ENCODE measurements at regions not wholly inside any gene's neighbourhood (a gene's known extent, or its start where the extent isn't known, plus 50 kb on each side); places are given as distances from the start of the nearest gene placed in this dataset.

DNA sequence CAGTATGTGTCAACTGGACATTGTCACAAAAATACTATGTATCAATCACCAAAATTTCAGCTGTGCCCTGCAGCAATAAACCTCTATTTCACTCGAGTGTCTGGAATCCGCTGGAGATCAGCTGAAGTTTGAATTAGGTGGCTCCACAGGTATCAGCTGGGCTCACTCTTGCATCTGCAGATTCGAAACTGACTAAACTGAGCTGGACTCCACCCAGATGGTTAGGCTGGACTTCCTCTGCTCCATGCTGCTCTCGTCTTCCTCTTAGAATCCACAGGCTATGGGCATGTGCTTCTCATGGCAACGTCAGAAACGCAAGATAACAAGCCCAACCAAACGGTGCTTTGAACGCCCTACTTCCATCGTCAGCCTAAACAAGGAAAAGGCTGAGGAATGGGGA is 565.3 kb upstream of the ROBO2 start:
- Histone ChIP-seq H3K36me3 (ENCODE audit: insufficient read depth, low read length) (no peaks in the 10 kb centered on the region), H4K20me1 (ENCODE audit: insufficient read depth, low read depth, low read length) (no peaks in the 10 kb centered on the region), H3K9ac (ENCODE audit: low read length) (no peak overlapping the region), H3K4me3 (ENCODE audit: low read length) (no peak overlapping the region), H3K27me3 (ENCODE audit: low read length) (no peaks in the 10 kb centered on the region), H2AFZ (ENCODE audit: low read length) (no peak overlapping the region), H3K79me2 (ENCODE audit: low read length) (no peaks in the 10 kb centered on the region), H3K27ac (ENCODE audit: low read length) (no peak overlapping the region), H3K4me1 (ENCODE audit: low read length) (no peaks in the 10 kb centered on the region), H3K4me2 (ENCODE audit: low read depth, low read length, poor library complexity, severe bottlenecking) (no peak overlapping the region), H3K9me2 (replicated peaks; ENCODE audit: insufficient read depth, low read length) (no peaks in the 10 kb centered on the region; the same call in 1 of the 2 replicates), H3K9me3 (ENCODE audit: low read length) (no peaks in the 10 kb centered on the region)
- DNase-seq = no peak

DNA sequence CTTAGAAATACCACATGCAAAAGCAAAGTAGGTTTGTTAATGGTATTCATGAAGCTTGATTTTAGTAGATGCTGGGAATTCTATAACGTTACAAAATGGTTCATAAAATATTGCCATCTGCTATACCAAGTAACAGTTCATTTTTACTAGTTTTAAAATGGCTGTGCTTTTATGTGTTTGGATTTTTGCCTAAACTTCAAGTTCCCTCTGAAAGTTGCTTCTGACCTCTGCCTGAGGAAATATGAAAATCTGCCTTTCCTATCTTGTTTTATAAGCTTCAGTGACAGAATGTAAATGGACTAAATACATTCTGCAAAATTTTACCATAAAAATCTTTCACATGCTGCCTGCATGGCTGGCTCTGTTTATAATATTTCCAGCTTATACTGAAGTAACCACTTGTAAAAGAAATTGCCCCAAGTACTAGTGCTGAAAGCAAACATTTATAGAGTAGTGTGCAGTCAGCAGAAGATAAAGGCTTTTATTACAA is 560.7 kb upstream of the ROBO2 start:
- Histone ChIP-seq H3K4me1 (ENCODE audit: low read length) (no peaks in the 10 kb centered on the region), H3K4me2 (ENCODE audit: low read depth, low read length, poor library complexity, severe bottlenecking) (no peak overlapping the region), H3K36me3 (ENCODE audit: insufficient read depth, low read length) (no peaks in the 10 kb centered on the region), H2AFZ (ENCODE audit: low read length) (no peak overlapping the region), H4K20me1 (ENCODE audit: insufficient read depth, low read depth, low read length) (no peaks in the 10 kb centered on the region), H3K9me3 (ENCODE audit: low read length) (no peaks in the 10 kb centered on the region), H3K27me3 (ENCODE audit: low read length) (no peaks in the 10 kb centered on the region), H3K9ac (ENCODE audit: low read length) (no peak overlapping the region), H3K27ac (ENCODE audit: low read length) (no peak overlapping the region), H3K4me3 (ENCODE audit: low read length) (no peak overlapping the region), H3K9me2 (replicated peaks; ENCODE audit: insufficient read depth, low read length) (0 out of 2 replicates have a peak, but pooled peaks cover 2% of the 10 kb centered on the region), H3K79me2 (ENCODE audit: low read length) (no peaks in the 10 kb centered on the region)
- DNase-seq = no peak

DNA sequence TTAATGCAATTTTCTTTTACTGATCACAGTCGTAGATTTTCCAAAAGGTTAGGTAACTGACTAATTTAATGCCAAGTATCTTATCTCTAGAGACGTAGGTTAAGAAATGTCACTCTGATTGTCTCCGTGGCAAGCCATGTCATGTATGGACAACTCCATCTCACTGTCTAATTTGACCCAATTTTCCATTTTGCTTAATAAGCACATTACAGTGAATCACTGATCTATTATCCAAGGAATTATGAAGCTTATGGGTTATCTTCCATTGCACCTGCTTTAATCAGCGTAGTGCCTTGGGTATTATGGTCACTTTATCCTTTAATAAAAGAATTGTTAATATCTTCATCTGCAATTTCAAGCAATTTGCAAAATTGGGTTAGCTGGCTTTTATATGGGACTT is 557.4 kb upstream of the ROBO2 start:
- H3K9me2 ChIP-seq (replicated peaks; ENCODE audit: insufficient read depth, low read length) = 0 out of 2 replicates have a peak, but pooled peaks cover 2% of the 10 kb centered on the region
- no peaks in the 10 kb centered on the region for H3K27me3 ChIP-seq (ENCODE audit: low read length)
- H4K20me1 ChIP-seq (ENCODE audit: insufficient read depth, low read depth, low read length) = no peaks in the 10 kb centered on the region
- H3K4me1 ChIP-seq (ENCODE audit: low read length) = no peaks in the 10 kb centered on the region
- H3K79me2 ChIP-seq (ENCODE audit: low read length) = no peaks in the 10 kb centered on the region
- no peak overlapping the region for H3K4me3 ChIP-seq (ENCODE audit: low read length)
- no peaks in the 10 kb centered on the region for H3K36me3 ChIP-seq (ENCODE audit: insufficient read depth, low read length)
- no peak overlapping the region for H3K4me2 ChIP-seq (ENCODE audit: low read depth, low read length, poor library complexity, severe bottlenecking)
- H3K9ac ChIP-seq (ENCODE audit: low read length) = no peak overlapping the region
- no peaks in the 10 kb centered on the region for H3K9me3 ChIP-seq (ENCODE audit: low read length)
- no peak overlapping the region for H2AFZ ChIP-seq (ENCODE audit: low read length)
- DNase-seq = no peak
- no peak overlapping the region for H3K27ac ChIP-seq (ENCODE audit: low read length)

DNA sequence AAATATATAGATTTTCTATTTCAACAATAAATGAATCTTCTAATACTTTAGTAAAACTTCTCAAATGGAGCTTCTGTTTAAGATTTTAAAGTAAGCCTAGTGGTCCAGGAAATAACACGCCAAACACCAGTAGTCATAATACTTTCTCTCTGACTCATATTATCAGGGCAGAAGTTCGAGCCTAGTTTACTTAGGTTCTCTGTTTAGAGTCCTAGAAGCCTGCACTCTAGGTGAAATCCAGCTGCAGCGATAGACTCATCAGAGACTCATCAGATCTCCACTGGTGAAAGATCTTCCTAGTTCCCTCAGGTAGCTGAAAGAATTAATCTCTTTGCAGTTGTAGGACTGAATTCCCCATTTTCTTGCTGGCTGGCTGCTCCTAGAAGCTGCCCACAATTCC is 552.5 kb upstream of the ROBO2 start:
- Histone ChIP-seq H3K4me1 (ENCODE audit: low read length) (no peaks in the 10 kb centered on the region), H3K4me2 (ENCODE audit: low read depth, low read length, poor library complexity, severe bottlenecking) (no peak overlapping the region), H3K9me2 (replicated peaks; ENCODE audit: insufficient read depth, low read length) (no peaks in the 10 kb centered on the region)

DNA sequence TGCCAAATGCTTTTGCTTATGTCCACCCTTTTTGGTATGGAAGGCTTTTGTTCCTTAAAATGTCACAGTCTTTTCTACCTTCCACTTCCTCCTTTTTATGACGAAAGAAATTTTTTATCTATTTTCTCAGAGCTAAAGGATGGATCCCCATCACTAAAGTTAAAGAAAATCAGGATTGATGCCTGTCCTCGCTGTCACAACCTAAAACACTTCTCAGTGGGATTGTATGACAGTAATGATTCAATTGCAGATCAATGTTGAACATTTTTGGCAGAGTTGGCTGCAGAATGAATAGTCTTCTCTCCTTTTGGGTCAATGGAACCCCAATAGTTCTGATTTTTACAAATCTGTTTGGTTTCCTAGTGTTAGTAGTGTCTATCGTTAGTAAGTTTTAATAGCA is 549.8 kb upstream of the ROBO2 start:
- Histone ChIP-seq H3K27me3 (ENCODE audit: low read length) (no peaks in the 10 kb centered on the region), H3K36me3 (ENCODE audit: insufficient read depth, low read length) (no peaks in the 10 kb centered on the region), H3K9me3 (ENCODE audit: low read length) (no peaks in the 10 kb centered on the region; the same call in none of the 2 replicates), H3K4me1 (ENCODE audit: low read length) (no peaks in the 10 kb centered on the region), H3K9ac (ENCODE audit: low read length) (no peak overlapping the region), H2AFZ (ENCODE audit: low read length) (no peak overlapping the region), H3K4me3 (ENCODE audit: low read length) (no peak overlapping the region), H3K27ac (ENCODE audit: low read length) (no peak overlapping the region), H3K4me2 (ENCODE audit: low read depth, low read length, poor library complexity, severe bottlenecking) (no peak overlapping the region), H3K9me2 (replicated peaks; ENCODE audit: insufficient read depth, low read length) (no peaks in the 10 kb centered on the region), H4K20me1 (ENCODE audit: insufficient read depth, low read depth, low read length) (no peaks in the 10 kb centered on the region), H3K79me2 (ENCODE audit: low read length) (no peaks in the 10 kb centered on the region)
- no peak for DNase-seq

More for the DNA sequence above, 552.5 kb upstream of the ROBO2 start:
- H3K4me3 ChIP-seq (ENCODE audit: low read length) = no peak overlapping the region
- H3K79me2 ChIP-seq (ENCODE audit: low read length) = no peaks in the 10 kb centered on the region
- H3K36me3 ChIP-seq (ENCODE audit: insufficient read depth, low read length) = no peaks in the 10 kb centered on the region
- no peak overlapping the region for H3K9ac ChIP-seq (ENCODE audit: low read length)
- DNase-seq = no peak
- no peaks in the 10 kb centered on the region for H3K27me3 ChIP-seq (ENCODE audit: low read length)
- no peak overlapping the region for H2AFZ ChIP-seq (ENCODE audit: low read length)
- no peaks in the 10 kb centered on the region for H4K20me1 ChIP-seq (ENCODE audit: insufficient read depth, low read depth, low read length)
- no peak overlapping the region for H3K27ac ChIP-seq (ENCODE audit: low read length)
- no peaks in the 10 kb centered on the region; the same call in none of the 2 replicates for H3K9me3 ChIP-seq (ENCODE audit: low read length)

DNA sequence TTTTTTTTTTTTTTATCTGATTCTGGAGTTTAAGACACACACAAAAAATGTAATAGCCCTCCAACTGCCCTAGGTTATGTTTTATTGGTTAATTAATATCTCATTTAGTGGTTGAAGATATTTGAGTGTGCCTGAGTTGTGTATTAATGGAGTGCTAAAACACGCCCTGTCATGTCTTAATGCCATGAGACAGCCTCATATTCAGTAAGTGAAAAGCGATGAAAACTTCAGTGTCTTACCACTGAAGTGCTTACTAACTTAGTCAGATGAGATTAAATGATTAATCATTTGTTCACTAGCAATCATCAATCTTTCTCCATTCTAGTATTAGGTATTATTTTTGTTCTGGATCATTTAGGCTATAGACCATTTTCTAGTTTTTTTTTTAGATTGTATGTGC is 544.7 kb upstream of the ROBO2 start:
- no peaks in the 10 kb centered on the region for H3K36me3 ChIP-seq (ENCODE audit: insufficient read depth, low read length)
- no peak overlapping the region for H3K4me3 ChIP-seq (ENCODE audit: low read length)
- H3K4me2 ChIP-seq (ENCODE audit: low read depth, low read length, poor library complexity, severe bottlenecking) = no peak overlapping the region
- DNase-seq = no peak
- H3K27ac ChIP-seq (ENCODE audit: low read length) = no peak overlapping the region
- H3K9me2 ChIP-seq (replicated peaks; ENCODE audit: insufficient read depth, low read length) = no peaks in the 10 kb centered on the region
- no peak overlapping the region for H2AFZ ChIP-seq (ENCODE audit: low read length)
- H4K20me1 ChIP-seq (ENCODE audit: insufficient read depth, low read depth, low read length) = no peaks in the 10 kb centered on the region
- H3K9ac ChIP-seq (ENCODE audit: low read length) = no peak overlapping the region
- no peaks in the 10 kb centered on the region for H3K4me1 ChIP-seq (ENCODE audit: low read length)
- no peaks in the 10 kb centered on the region for H3K9me3 ChIP-seq (ENCODE audit: low read length)
- H3K27me3 ChIP-seq (ENCODE audit: low read length) = no peaks in the 10 kb centered on the region
- no peaks in the 10 kb centered on the region for H3K79me2 ChIP-seq (ENCODE audit: low read length)

DNA sequence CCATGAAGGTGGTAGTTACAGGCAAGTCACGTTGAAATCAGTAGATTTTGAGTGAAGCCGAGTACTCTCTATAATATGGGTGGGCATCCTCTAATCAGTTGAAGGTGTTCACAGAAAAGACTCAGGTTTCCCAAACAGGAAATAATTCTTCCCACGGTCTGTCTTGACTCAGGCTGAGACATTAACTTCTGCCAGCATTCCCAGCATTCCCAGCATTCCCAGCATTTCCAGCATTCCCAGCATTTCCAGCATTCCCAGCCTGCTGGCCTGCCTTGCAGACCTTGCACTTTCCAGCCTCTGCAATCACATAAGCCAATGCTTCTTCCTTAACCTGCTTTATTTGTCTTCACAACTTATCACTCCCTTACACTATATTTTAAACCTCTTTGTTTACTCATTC is 542.3 kb upstream of the ROBO2 start:
- no peak overlapping the region for H3K27ac ChIP-seq (ENCODE audit: low read length)
- H3K4me3 ChIP-seq (ENCODE audit: low read length) = no peak overlapping the region
- H2AFZ ChIP-seq (ENCODE audit: low read length) = no peak overlapping the region
- no peaks in the 10 kb centered on the region for H3K27me3 ChIP-seq (ENCODE audit: low read length)
- H3K9me2 ChIP-seq (replicated peaks; ENCODE audit: insufficient read depth, low read length) = no peaks in the 10 kb centered on the region
- no peak overlapping the region for H3K4me2 ChIP-seq (ENCODE audit: low read depth, low read length, poor library complexity, severe bottlenecking)
- H3K4me1 ChIP-seq (ENCODE audit: low read length) = no peaks in the 10 kb centered on the region
- no peaks in the 10 kb centered on the region for H3K79me2 ChIP-seq (ENCODE audit: low read length)
- DNase-seq = no peak
- no peak overlapping the region for H3K9ac ChIP-seq (ENCODE audit: low read length)
- H4K20me1 ChIP-seq (ENCODE audit: insufficient read depth, low read depth, low read length) = no peaks in the 10 kb centered on the region
- H3K9me3 ChIP-seq (ENCODE audit: low read length) = no peaks in the 10 kb centered on the region
- H3K36me3 ChIP-seq (ENCODE audit: insufficient read depth, low read length) = no peaks in the 10 kb centered on the region

DNA sequence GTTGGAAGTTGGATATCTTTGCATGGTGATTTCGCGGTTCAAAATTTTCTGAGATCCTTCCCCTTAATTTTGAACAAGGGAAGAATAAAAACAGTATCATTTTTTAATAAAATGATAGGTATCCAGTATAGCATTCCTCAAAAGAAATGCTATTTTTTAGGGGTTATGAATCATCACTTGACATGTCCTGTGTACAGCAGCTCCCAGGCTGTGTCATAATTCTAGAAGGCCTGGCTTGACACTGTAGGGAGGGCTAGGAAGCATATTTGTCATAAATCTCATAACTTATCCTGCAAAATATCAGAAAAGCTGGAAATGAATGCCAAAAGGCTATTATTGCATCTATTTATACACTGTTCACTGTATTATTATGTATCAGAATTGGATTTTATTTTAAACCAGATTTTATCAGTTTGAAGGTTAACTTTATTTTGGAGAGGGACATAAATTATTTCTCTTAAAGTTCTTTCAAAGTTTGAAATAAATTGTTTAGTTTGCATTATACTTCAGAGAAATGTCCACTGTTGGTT is 539.1 kb upstream of the ROBO2 start:
- no peak overlapping the region for H2AFZ ChIP-seq (ENCODE audit: low read length)
- H3K27ac ChIP-seq (ENCODE audit: low read length) = no peak overlapping the region
- H4K20me1 ChIP-seq (ENCODE audit: insufficient read depth, low read depth, low read length) = no peaks in the 10 kb centered on the region
- no peaks in the 10 kb centered on the region for H3K36me3 ChIP-seq (ENCODE audit: insufficient read depth, low read length)
- H3K4me3 ChIP-seq (ENCODE audit: low read length) = no peak overlapping the region
- H3K9me3 ChIP-seq (ENCODE audit: low read length) = no peaks in the 10 kb centered on the region
- H3K4me2 ChIP-seq (ENCODE audit: low read depth, low read length, poor library complexity, severe bottlenecking) = no peak overlapping the region
- H3K9ac ChIP-seq (ENCODE audit: low read length) = no peak overlapping the region
- no peaks in the 10 kb centered on the region for H3K27me3 ChIP-seq (ENCODE audit: low read length)
- H3K4me1 ChIP-seq (ENCODE audit: low read length) = no peaks in the 10 kb centered on the region
- DNase-seq = no peak
- H3K79me2 ChIP-seq (ENCODE audit: low read length) = no peaks in the 10 kb centered on the region
- no peaks in the 10 kb centered on the region for H3K9me2 ChIP-seq (replicated peaks; ENCODE audit: insufficient read depth, low read length)

DNA sequence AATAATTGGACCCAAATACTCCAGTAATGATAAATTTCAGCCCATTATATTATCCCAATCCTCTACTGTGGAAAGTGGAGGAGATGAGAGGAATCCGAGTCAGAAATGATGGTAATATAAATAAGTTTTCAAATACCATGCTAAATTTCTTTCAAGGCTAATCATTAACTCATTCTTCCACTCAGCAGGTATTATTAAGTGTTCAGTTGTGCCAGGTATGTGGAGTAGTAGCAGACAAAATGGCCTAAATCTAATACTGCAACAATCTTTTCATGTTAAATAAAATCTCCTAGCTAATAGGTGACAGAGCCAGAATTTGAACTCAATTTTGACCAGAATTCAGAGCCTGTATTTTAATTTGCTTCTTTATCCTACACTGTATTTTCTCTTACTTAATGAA is 538.6 kb upstream of the ROBO2 start:
- no peaks in the 10 kb centered on the region for H3K9me3 ChIP-seq (ENCODE audit: low read length)
- no peaks in the 10 kb centered on the region for H3K4me1 ChIP-seq (ENCODE audit: low read length)
- H3K4me2 ChIP-seq (ENCODE audit: low read depth, low read length, poor library complexity, severe bottlenecking) = no peak overlapping the region
- no peak overlapping the region for H3K27ac ChIP-seq (ENCODE audit: low read length)
- DNase-seq = no peak
- no peaks in the 10 kb centered on the region for H3K27me3 ChIP-seq (ENCODE audit: low read length)
- H4K20me1 ChIP-seq (ENCODE audit: insufficient read depth, low read depth, low read length) = no peaks in the 10 kb centered on the region
- H3K36me3 ChIP-seq (ENCODE audit: insufficient read depth, low read length) = no peaks in the 10 kb centered on the region
- no peaks in the 10 kb centered on the region for H3K9me2 ChIP-seq (replicated peaks; ENCODE audit: insufficient read depth, low read length)
- no peak overlapping the region for H2AFZ ChIP-seq (ENCODE audit: low read length)
- H3K9ac ChIP-seq (ENCODE audit: low read length) = no peak overlapping the region
- no peaks in the 10 kb centered on the region for H3K79me2 ChIP-seq (ENCODE audit: low read length)
- H3K4me3 ChIP-seq (ENCODE audit: low read length) = no peak overlapping the region
